ENCODE measurements at regions not wholly inside any gene's neighbourhood (a gene's known extent, or its start where the extent isn't known, plus 50 kb on each side); places are given as distances from the start of the nearest gene placed in this dataset.

GRCh38 chr5:96074870-96075269 lies 113.2 kb upstream of the ELL2 start:
- TF ChIP-seq CTCF (IDR thresholded peaks at IDR 0.05) (no peak), POLR2A (IDR thresholded peaks at IDR 0.05) (no peak), EP300 (IDR thresholded peaks at IDR 0.05) (no peak), POLR2AphosphoS5 (IDR thresholded peaks at IDR 0.05) (no peak)

Data from gastroesophageal sphincter (tissue), 3 donors.